Astrocyte (in vitro differentiated cells and primary cell): ENCODE measurements at regions not wholly inside any gene's neighbourhood (a gene's known extent, or its start where the extent isn't known, plus 50 kb on each side); places are given as distances from the start of the nearest gene placed in this dataset.

Experiments used
- DNase-seq: peaks from one replicate; pipeline ENCODE4 v3.0.0-alpha.2; 2010; ENCODE audit warnings: low read depth
- FAIRE-seq: peaks from 2 replicates; lab custom pipeline; 2011; peaks lifted over from hg19 to GRCh38; lab: Jason Lieb, UNC
- H2AFZ ChIP-seq: 2 replicates; pipeline ENCODE4 v1.6.0; 2012; ENCODE audit warnings: low read depth, low read length, inconsistent platforms
- H3K27ac ChIP-seq: 2 replicates; pipeline ENCODE4 v1.5.1; 2011; ENCODE audit warnings: low read depth, low read length, inconsistent platforms
- H3K27me3 ChIP-seq: 2 replicates; pipeline ENCODE4 v1.6.0; 2011; ENCODE audit warnings: low read length, inconsistent platforms; ENCODE audit not compliant: insufficient read depth
- H3K36me3 ChIP-seq: 2 replicates; pipeline ENCODE4 v1.5.1; 2011; ENCODE audit warnings: low read length, inconsistent platforms; ENCODE audit not compliant: insufficient read depth
- H3K4me1 ChIP-seq: 2 replicates; pipeline ENCODE4 v1.5.1; 2011; ENCODE audit warnings: low read length, inconsistent platforms; ENCODE audit not compliant: insufficient read depth
- H3K4me2 ChIP-seq: 2 replicates; pipeline ENCODE4 v1.6.0; 2012; ENCODE audit warnings: low read length, inconsistent platforms
- H3K4me3 ChIP-seq: 2 replicates; pipeline ENCODE4 v1.5.1; 2011; ENCODE audit warnings: low read depth, mild to moderate bottlenecking, low read length, inconsistent platforms; ENCODE audit not compliant: insufficient read depth
- H3K79me2 ChIP-seq: 2 replicates; pipeline ENCODE4 v1.6.0; 2012; ENCODE audit warnings: mild to moderate bottlenecking, low read length, inconsistent platforms; ENCODE audit not compliant: insufficient read depth
- H3K9ac ChIP-seq: 2 replicates; pipeline ENCODE4 v1.6.0; 2012; ENCODE audit warnings: mild to moderate bottlenecking, low read length, inconsistent platforms
- H3K9me3 ChIP-seq: 2 replicates; pipeline ENCODE4 v1.5.1; 2012; ENCODE audit warnings: low read depth, mild to moderate bottlenecking, low read length, inconsistent platforms; ENCODE audit not compliant: insufficient read depth
- H4K20me1 ChIP-seq: 2 replicates; pipeline ENCODE4 v1.6.0; 2012; ENCODE audit warnings: low read length, inconsistent platforms; ENCODE audit not compliant: insufficient read depth
- H3K27ac Mint-ChIP-seq: one replicate; pipeline ENCODE4 v1.8.0; 2021; ENCODE audit warnings: mild to moderate bottlenecking, mixed read lengths; ENCODE audit not compliant: unreplicated experiment
- H3K27me3 Mint-ChIP-seq: one replicate; pipeline ENCODE4 v1.8.0; 2021; ENCODE audit warnings: low read depth, mixed read lengths; ENCODE audit not compliant: unreplicated experiment
- H3K36me3 Mint-ChIP-seq: one replicate; pipeline ENCODE4 v1.8.0; 2021; ENCODE audit warnings: low read depth, mixed read lengths; ENCODE audit not compliant: unreplicated experiment
- H3K4me1 Mint-ChIP-seq: one replicate; pipeline ENCODE4 v1.8.0; 2021; ENCODE audit warnings: low read depth, mixed read lengths; ENCODE audit not compliant: unreplicated experiment
- H3K4me3 Mint-ChIP-seq: one replicate; pipeline ENCODE4 v1.8.0; 2021; ENCODE audit warnings: mild to moderate bottlenecking, moderate library complexity, mixed read lengths; ENCODE audit not compliant: unreplicated experiment
- H3K9me3 Mint-ChIP-seq: one replicate; pipeline ENCODE4 v1.8.0; 2021; ENCODE audit warnings: mild to moderate bottlenecking, mixed read lengths; ENCODE audit not compliant: unreplicated experiment
- EZH2 ChIP-seq: IDR thresholded peaks from 2 replicates; pipeline ENCODE4 v1.6.1; 2012; ENCODE audit warnings: mild to moderate bottlenecking, low read length, inconsistent platforms; ENCODE audit not compliant: insufficient read depth
- TF ChIP-seq, protein P1 (sequence below): IDR thresholded peaks from 2 replicates; pipeline ENCODE4 v1.5.1; 2011; ENCODE audit warnings: low read depth, mild to moderate bottlenecking, inconsistent platforms, low read length, moderate library complexity; ENCODE audit not compliant: insufficient read depth

DNA sequence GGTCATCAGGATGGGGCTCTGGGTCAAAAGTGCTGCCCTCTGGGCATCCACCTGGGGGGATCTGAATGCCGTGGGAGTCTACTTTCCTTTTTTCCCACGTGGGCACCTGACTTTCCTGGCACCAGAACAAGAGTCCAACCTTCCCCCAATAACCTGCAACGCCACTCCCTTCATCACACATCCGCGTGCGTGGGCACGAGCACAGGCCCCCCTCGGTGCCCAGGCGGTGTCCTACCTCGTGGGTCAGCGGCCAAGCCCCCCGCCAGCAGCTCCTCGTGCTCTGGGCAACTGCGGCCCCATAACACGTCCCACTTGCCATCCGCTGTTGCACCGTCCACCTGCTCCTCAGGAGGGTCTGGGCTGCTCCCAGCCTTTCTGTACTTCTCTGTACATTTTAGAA, 87.0 kb downstream of the YTHDF1 start:
- no peaks in the 10 kb centered on the region for H3K4me1 ChIP-seq
- Mint-ChIP-seq H3K9me3 (no peaks in the 10 kb centered on the region), H3K4me3 (peak overlapping the region; percentile 7), H3K27ac (no peak overlapping the region), H3K27me3 (peaks cover 38% of the 10 kb centered on the region), H3K4me1 (no peaks in the 10 kb centered on the region), H3K36me3 (no peaks in the 10 kb centered on the region)
- no peaks in the 10 kb centered on the region for H3K9me3 ChIP-seq
- TF ChIP-seq, protein P1, sequence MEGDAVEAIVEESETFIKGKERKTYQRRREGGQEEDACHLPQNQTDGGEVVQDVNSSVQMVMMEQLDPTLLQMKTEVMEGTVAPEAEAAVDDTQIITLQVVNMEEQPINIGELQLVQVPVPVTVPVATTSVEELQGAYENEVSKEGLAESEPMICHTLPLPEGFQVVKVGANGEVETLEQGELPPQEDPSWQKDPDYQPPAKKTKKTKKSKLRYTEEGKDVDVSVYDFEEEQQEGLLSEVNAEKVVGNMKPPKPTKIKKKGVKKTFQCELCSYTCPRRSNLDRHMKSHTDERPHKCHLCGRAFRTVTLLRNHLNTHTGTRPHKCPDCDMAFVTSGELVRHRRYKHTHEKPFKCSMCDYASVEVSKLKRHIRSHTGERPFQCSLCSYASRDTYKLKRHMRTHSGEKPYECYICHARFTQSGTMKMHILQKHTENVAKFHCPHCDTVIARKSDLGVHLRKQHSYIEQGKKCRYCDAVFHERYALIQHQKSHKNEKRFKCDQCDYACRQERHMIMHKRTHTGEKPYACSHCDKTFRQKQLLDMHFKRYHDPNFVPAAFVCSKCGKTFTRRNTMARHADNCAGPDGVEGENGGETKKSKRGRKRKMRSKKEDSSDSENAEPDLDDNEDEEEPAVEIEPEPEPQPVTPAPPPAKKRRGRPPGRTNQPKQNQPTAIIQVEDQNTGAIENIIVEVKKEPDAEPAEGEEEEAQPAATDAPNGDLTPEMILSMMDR = no peak
- TF ChIP-seq EZH2 = no peak
- no peak overlapping the region for H3K4me3 ChIP-seq
- DNase-seq (no peak), FAIRE-seq (no peak)
- H2AFZ ChIP-seq = no peak overlapping the region
- H3K27me3 ChIP-seq = peaks cover 20% of the 10 kb centered on the region
- H3K79me2 ChIP-seq = no peaks in the 10 kb centered on the region
- H3K27ac ChIP-seq = no peak overlapping the region
- no peaks in the 10 kb centered on the region for H3K36me3 ChIP-seq
- no peak overlapping the region for H3K4me2 ChIP-seq
- no peaks in the 10 kb centered on the region for H4K20me1 ChIP-seq
- H3K9ac ChIP-seq = no peak overlapping the region

DNA sequence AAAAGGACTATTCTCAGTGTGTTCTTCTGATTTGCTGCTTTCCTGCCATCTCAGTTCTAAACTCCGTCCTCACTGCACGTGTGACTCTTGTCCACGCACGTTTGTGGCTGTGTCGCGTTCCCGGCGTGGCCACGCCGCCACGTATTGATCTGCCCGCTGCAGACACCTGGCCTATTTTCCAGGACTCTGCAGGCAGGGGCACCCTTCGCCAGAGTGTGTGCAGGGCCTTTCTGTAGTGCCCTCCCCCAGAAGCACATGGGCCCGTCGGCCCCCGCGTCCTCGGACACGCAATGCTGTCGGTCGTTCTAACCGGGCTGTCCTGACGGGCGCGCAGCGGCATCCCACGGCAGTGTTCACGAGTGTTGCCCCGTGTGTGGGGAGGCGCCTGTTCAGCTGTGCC, 87.6 kb downstream of the YTHDF1 start:
- no peak overlapping the region for H3K27ac ChIP-seq
- H3K4me1 ChIP-seq = no peaks in the 10 kb centered on the region
- H3K4me3 Mint-ChIP-seq = no peak overlapping the region
- FAIRE-seq (no peak), DNase-seq (no peak)
- no peaks in the 10 kb centered on the region for H3K79me2 ChIP-seq
- H3K4me2 ChIP-seq = no peak overlapping the region
- H3K9me3 Mint-ChIP-seq = no peaks in the 10 kb centered on the region
- H3K27me3 Mint-ChIP-seq = peaks cover 39% of the 10 kb centered on the region
- H4K20me1 ChIP-seq = no peaks in the 10 kb centered on the region
- H2AFZ ChIP-seq = no peak overlapping the region
- no peak overlapping the region for H3K4me3 ChIP-seq
- TF ChIP-seq EZH2 = no peak
- TF ChIP-seq, protein P1 = no peak
- peaks cover 20% of the 10 kb centered on the region for H3K27me3 ChIP-seq
- H3K36me3 Mint-ChIP-seq = no peaks in the 10 kb centered on the region
- no peaks in the 10 kb centered on the region for H3K4me1 Mint-ChIP-seq
- H3K9ac ChIP-seq = no peak overlapping the region
- no peaks in the 10 kb centered on the region for H3K36me3 ChIP-seq
- no peak overlapping the region for H3K27ac Mint-ChIP-seq
- H3K9me3 ChIP-seq = no peaks in the 10 kb centered on the region

DNA sequence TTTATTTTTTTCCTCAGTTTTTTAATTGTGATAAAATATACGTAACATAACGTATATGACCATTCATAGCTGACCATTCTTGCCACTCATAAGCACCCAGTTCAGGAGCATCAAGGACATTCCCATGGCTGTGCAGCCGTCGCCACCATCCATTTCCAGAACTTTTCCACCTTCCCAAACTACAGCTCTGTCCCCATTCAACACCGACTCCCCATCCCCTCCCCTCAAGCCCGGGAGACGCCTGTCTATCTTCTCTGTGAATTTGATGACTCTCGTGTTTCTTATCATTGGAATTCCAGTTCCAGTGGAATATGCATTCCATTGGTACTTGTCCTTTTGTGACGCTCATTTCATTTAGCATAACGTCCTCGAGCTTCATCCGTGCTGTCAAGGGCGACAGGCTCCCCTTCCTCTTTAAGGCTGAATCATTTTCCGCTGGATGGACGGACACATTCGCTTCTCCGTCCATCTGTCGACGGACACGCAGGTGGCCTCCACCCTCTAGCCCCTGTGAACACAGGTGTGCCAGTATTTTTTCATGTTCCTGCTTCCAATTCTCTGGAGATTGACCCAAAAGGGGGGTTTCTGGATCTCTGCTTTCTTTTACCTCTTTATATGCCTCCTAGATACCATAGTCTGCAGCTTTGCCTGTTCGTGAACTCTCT, 88.1 kb downstream of the YTHDF1 start:
- H4K20me1 ChIP-seq = no peaks in the 10 kb centered on the region
- FAIRE-seq (no peak), DNase-seq (no peak)
- H3K4me1 ChIP-seq = no peaks in the 10 kb centered on the region
- Mint-ChIP-seq H3K4me3 (no peak overlapping the region), H3K27me3 (peaks cover 36% of the 10 kb centered on the region), H3K36me3 (no peaks in the 10 kb centered on the region), H3K4me1 (no peaks in the 10 kb centered on the region), H3K9me3 (no peaks in the 10 kb centered on the region), H3K27ac (no peak overlapping the region)
- H2AFZ ChIP-seq = no peak overlapping the region
- H3K4me3 ChIP-seq = no peak overlapping the region
- H3K36me3 ChIP-seq = no peaks in the 10 kb centered on the region
- H3K79me2 ChIP-seq = no peaks in the 10 kb centered on the region
- H3K9me3 ChIP-seq = no peaks in the 10 kb centered on the region
- H3K27ac ChIP-seq = no peak overlapping the region
- H3K4me2 ChIP-seq = no peak overlapping the region
- peaks cover 20% of the 10 kb centered on the region for H3K27me3 ChIP-seq
- no peak for TF ChIP-seq EZH2
- TF ChIP-seq, protein P1 = no peak
- H3K9ac ChIP-seq = no peak overlapping the region
